ENCODE measurements at regions not wholly inside any gene's neighbourhood (a gene's known extent, or its start where the extent isn't known, plus 50 kb on each side); places are given as distances from the start of the nearest gene placed in this dataset.

DNA sequence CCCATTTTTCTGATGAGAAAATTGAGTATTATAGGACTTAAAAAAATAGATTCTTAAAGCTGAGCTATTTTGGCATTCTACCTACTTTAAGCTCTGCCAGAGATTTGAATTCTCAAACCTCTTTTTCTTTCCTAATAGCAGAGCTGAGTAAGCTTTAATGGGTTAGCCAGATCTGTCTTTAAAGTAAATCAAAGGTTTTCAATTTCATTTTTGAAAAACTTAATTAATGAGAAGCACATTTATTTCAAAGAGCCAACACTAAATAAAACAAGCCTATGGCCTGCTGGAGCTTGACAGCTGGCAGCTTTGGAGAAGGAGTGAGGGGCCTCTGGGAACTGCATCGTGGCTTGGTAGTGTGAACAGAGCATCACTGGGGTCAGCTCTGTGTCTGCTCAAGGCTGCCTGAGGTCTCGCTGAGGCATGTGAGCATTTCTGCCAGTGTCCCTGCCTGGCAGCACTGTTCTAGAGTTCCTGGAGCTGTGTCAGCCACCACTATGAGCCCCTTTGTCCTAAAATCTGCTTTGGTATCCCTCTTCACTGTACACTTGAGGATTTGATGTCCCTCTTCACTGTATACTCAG, 50.4 kb upstream of the PRSS23 start:
- Histone ChIP-seq H3K27me3 (ENCODE audit: control insufficient read depth, insufficient read depth, low read length) (no peaks in the 10 kb centered on the region), H3K36me3 (ENCODE audit: control insufficient read depth, insufficient read depth, low read length) (no peaks in the 10 kb centered on the region), H3K27ac (ENCODE audit: low read depth, low read length) (no peak overlapping the region), H3K4me3 (ENCODE audit: low read depth, low read length) (no peak overlapping the region), H3K9me3 (ENCODE audit: control insufficient read depth, insufficient read depth, low read length) (no peaks in the 10 kb centered on the region), H3K4me1 (ENCODE audit: control insufficient read depth, insufficient read depth, low read length) (no peaks in the 10 kb centered on the region)
- 25% methylated on average over 2 of the region's 2 CpGs for WGBS (ENCODE audit: insufficient coverage)
- no peak for DNase-seq (ENCODE audit: low read depth in 4 of 6, low spot score in 6 of 6)

DNA sequence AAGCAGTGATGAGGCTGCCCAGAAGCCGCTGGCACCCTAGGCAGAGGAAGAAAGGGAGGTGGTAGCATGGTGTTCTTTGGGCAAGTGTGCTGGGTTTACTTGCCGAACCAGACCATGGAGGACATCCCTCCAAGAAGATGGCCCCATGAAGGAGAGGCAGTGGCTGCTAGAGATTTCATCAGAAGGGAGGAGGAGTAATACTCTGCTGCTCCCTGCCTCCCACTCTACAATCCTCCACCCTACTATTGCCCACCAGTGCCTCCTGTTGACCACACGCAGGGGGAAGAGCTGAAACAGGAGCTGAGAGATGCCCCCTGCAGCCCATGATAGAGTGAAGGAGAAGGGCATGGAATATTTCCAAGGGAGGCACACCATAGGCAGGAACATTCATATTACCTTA, 51.0 kb upstream of the PRSS23 start:
- Histone ChIP-seq H3K4me1 (ENCODE audit: control insufficient read depth, insufficient read depth, low read length) (no peaks in the 10 kb centered on the region), H3K27me3 (ENCODE audit: control insufficient read depth, insufficient read depth, low read length) (no peaks in the 10 kb centered on the region), H3K9me3 (ENCODE audit: control insufficient read depth, insufficient read depth, low read length) (no peaks in the 10 kb centered on the region), H3K4me3 (ENCODE audit: low read depth, low read length) (no peak overlapping the region), H3K27ac (ENCODE audit: low read depth, low read length) (no peak overlapping the region), H3K36me3 (ENCODE audit: control insufficient read depth, insufficient read depth, low read length) (no peaks in the 10 kb centered on the region)
- WGBS (ENCODE audit: insufficient coverage) = 90% methylated on average over 2 of the region's 3 CpGs
- DNase-seq (ENCODE audit: low read depth in 4 of 6, low spot score in 6 of 6) = no peak

DNA sequence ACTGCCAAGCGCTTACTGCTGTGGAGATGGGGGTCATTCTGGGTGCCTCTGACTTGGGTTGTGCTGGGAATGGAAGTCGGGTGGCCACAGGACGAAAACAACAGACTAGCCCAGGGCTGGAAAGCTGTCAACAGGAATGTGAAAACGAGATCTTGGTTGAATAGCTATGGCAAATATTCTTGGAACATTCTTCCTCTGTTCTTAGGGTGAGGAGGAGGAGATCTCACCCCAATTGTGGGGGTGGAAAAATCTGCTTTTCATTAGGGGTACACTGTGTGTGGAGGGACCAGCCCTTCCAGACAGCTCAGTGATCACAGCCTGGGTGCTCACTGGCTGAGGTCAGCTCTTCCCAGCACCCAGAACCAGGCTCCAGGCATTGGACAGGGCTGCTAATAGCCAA, 52.0 kb upstream of the PRSS23 start:
- no peak overlapping the region for H3K27ac ChIP-seq (ENCODE audit: low read depth, low read length)
- DNase-seq (ENCODE audit: low read depth in 4 of 6, low spot score in 6 of 6) = no peak
- H3K27me3 ChIP-seq (ENCODE audit: control insufficient read depth, insufficient read depth, low read length) = no peaks in the 10 kb centered on the region
- H3K36me3 ChIP-seq (ENCODE audit: control insufficient read depth, insufficient read depth, low read length) = no peaks in the 10 kb centered on the region
- 74% methylated on average over 3 of the region's 4 CpGs for WGBS (ENCODE audit: insufficient coverage)
- H3K4me3 ChIP-seq (ENCODE audit: low read depth, low read length) = no peak overlapping the region
- H3K9me3 ChIP-seq (ENCODE audit: control insufficient read depth, insufficient read depth, low read length) = no peaks in the 10 kb centered on the region
- H3K4me1 ChIP-seq (ENCODE audit: control insufficient read depth, insufficient read depth, low read length) = no peaks in the 10 kb centered on the region

DNA sequence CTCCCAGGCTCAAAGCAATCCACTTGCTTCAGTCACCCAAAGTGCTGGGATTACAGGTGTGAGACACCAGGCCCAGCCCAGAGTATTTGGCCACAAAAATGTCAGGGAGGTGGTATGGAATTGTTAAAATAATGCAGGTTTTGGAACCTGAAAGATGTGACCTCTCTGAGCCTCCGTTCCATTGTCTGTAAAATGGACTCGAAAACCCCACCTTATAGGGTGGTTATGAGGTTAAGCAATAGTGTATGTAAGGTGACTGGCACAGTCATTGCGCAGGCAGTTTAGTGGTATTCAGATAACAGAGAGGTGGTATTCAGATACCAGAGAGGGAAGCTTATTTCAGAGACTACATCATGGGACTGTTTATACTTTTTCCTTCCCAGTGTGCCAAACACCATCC, 52.5 kb upstream of the PRSS23 start:
- Histone ChIP-seq H3K36me3 (ENCODE audit: control insufficient read depth, insufficient read depth, low read length) (no peaks in the 10 kb centered on the region), H3K4me3 (ENCODE audit: low read depth, low read length) (no peak overlapping the region), H3K27me3 (ENCODE audit: control insufficient read depth, insufficient read depth, low read length) (no peaks in the 10 kb centered on the region), H3K9me3 (ENCODE audit: control insufficient read depth, insufficient read depth, low read length) (no peaks in the 10 kb centered on the region), H3K27ac (ENCODE audit: low read depth, low read length) (no peak overlapping the region), H3K4me1 (ENCODE audit: control insufficient read depth, insufficient read depth, low read length) (no peaks in the 10 kb centered on the region)
- no peak for DNase-seq (ENCODE audit: low read depth in 4 of 6, low spot score in 6 of 6)
- WGBS (ENCODE audit: insufficient coverage) = no CpG with 5 or more reads among the region's 3 CpGs

DNA sequence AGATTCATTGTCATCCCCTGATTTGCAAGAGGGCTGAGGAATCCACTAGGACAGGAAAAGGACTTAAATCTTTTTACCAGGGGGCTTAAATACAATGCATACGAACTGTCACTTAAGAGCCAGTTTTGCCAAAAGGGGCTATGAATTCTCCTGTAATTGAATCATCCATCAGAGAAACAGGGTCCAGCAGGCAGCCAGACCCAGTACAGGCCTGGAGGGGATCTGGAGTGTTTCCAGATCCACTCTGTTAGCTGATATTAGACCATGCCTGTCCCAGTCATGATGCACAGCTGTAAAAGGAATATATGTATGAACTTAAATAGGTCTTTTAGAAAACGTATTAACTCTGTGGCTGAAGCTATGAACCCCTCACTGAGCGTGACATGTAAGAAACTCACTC, 53.8 kb upstream of the PRSS23 start:
- no peak overlapping the region for H3K4me3 ChIP-seq (ENCODE audit: low read depth, low read length)
- H3K27me3 ChIP-seq (ENCODE audit: control insufficient read depth, insufficient read depth, low read length) = no peaks in the 10 kb centered on the region
- no peaks in the 10 kb centered on the region for H3K36me3 ChIP-seq (ENCODE audit: control insufficient read depth, insufficient read depth, low read length)
- no peaks in the 10 kb centered on the region for H3K9me3 ChIP-seq (ENCODE audit: control insufficient read depth, insufficient read depth, low read length)
- no peak overlapping the region for H3K27ac ChIP-seq (ENCODE audit: low read depth, low read length)
- H3K4me1 ChIP-seq (ENCODE audit: control insufficient read depth, insufficient read depth, low read length) = no peaks in the 10 kb centered on the region
- 75% methylated on average over 3 of the region's 3 CpGs for WGBS (ENCODE audit: insufficient coverage)
- peak in 1 of 6 donors; percentile 60 for DNase-seq (ENCODE audit: low read depth in 4 of 6, low spot score in 6 of 6)

DNA sequence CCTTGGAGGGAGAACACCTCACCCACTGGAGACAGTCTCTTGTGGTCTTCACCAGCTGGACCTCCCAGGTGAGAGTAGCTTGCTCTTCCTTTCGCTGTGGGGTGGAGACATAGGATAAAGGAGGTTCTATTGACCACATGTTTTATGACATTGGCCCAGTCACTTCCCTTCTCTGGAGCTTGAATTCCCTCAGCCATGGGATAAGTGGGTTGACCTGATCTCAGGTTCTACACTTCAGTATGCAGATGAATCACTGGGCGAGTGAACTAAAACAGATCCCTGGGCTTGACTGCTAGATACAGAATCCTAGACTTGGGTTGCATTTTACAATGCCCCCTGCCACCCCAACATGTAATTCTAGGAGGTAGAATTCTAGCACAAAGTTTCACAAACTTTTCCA, 54.8 kb upstream of the PRSS23 start:
- H3K4me3 ChIP-seq (ENCODE audit: low read depth, low read length) = no peak overlapping the region
- no peak for DNase-seq (ENCODE audit: low read depth in 4 of 6, low spot score in 6 of 6)
- H3K9me3 ChIP-seq (ENCODE audit: control insufficient read depth, insufficient read depth, low read length) = no peaks in the 10 kb centered on the region
- H3K27me3 ChIP-seq (ENCODE audit: control insufficient read depth, insufficient read depth, low read length) = no peaks in the 10 kb centered on the region
- WGBS (ENCODE audit: insufficient coverage) = no CpG with 5 or more reads among the region's 2 CpGs
- H3K4me1 ChIP-seq (ENCODE audit: control insufficient read depth, insufficient read depth, low read length) = peaks cover 6% of the 10 kb centered on the region
- no peak overlapping the region for H3K27ac ChIP-seq (ENCODE audit: low read depth, low read length)
- H3K36me3 ChIP-seq (ENCODE audit: control insufficient read depth, insufficient read depth, low read length) = no peaks in the 10 kb centered on the region

DNA sequence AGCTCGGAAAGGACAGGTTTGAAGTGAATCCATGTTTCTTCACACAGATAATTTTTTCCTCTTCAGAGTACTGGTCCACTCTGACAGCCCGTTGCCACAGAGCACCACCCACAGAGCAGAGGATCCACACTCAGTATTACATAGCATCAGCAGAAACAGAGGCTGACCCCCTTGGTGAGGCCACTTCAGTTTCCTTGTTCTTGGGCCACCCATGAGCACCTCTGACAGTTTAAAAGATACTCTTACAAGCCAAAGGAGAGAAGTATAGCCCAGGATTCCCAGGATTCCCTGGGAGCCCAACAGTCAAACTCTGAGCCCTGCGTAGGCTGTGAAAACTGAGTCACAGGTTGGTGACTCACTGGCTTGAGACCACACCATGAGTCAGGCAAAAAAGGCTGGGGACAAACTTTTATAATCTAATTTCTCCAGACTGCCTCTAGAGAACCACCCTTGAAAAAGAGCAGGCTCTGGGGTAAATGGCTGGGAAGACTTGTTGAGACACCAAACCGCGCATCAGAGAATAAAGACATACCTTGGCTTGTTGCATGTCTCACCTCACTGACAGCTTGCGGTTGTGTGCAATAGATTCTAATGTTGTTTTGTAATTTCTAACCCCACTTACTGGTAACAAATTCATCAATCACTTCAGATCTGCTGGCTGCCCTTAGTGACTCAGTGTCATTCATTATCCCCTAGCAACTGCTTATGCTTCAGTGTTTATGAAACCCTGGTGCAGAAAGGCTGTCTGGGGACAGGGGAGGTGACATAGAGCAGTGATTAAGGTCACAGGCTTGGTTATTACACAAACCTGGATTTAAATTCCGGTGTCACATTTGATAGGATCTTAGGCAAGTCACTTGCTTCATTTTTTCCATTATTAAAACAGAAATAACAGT, 56.9 kb upstream of the PRSS23 start:
- peak overlapping the region; percentile 91 for H3K27ac ChIP-seq (ENCODE audit: low read depth, low read length)
- WGBS (ENCODE audit: insufficient coverage) = 79% methylated on average over 2 of the region's 7 CpGs
- H3K9me3 ChIP-seq (ENCODE audit: control insufficient read depth, insufficient read depth, low read length) = no peaks in the 10 kb centered on the region
- no peak overlapping the region for H3K4me3 ChIP-seq (ENCODE audit: low read depth, low read length)
- no peak for DNase-seq (ENCODE audit: low read depth in 4 of 6, low spot score in 6 of 6)
- no peaks in the 10 kb centered on the region for H3K27me3 ChIP-seq (ENCODE audit: control insufficient read depth, insufficient read depth, low read length)
- peaks cover 7% of the 10 kb centered on the region for H3K4me1 ChIP-seq (ENCODE audit: control insufficient read depth, insufficient read depth, low read length)
- H3K36me3 ChIP-seq (ENCODE audit: control insufficient read depth, insufficient read depth, low read length) = no peaks in the 10 kb centered on the region

DNA sequence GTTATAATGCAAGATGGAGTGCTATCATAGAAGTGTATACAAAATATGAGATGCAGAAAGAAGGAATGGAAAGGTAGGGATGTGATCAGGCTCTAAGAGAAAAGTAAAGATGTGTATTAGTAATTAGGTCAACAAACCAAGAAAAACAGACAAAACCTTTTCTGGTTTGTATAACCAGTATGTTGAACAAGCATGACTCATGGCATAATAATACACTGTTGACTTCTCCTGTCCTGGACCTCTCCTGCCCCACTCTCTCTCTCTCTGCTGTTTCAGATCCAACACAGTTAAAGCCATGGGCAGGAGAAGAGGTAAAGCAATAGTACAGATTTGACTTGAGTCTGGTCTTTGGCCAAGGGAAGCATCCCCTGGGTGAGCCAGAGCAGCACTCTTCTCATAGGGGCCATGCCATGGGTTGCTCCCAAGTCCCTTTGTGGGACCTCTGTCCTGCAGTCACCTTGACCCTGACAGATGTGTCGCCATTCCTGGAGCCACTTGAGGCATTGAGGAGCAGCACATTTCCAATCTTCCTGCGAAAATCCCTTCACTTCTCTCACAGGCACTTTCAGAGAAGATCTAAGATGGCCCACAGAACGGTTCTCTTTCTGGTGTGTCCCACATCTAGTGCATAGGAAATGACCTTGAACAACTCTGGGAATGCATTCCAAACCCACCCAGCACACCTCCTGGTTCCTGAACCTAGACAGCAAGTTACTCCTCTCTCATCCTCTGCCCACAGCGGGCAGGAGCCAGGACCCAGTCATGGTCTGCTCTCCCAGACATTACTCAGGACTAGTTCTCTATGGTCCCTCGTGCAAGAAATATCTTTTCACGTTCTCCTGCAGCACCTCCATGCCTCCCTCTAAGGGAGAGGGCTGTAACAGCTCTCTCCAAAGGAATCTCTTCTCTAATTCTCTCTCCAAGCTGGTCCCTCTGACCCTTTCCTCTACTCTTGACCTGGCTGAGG, 58.2 kb upstream of the PRSS23 start:
- H3K9me3 ChIP-seq (ENCODE audit: control insufficient read depth, insufficient read depth, low read length) = no peaks in the 10 kb centered on the region
- DNase-seq (ENCODE audit: low read depth in 4 of 6, low spot score in 6 of 6) = no peak
- H3K27me3 ChIP-seq (ENCODE audit: control insufficient read depth, insufficient read depth, low read length) = no peaks in the 10 kb centered on the region
- 91% methylated on average over 6 of the region's 6 CpGs for WGBS (ENCODE audit: insufficient coverage)
- H3K27ac ChIP-seq (ENCODE audit: low read depth, low read length) = peak overlapping the region; percentile 91
- peaks cover 7% of the 10 kb centered on the region for H3K4me1 ChIP-seq (ENCODE audit: control insufficient read depth, insufficient read depth, low read length)
- H3K4me3 ChIP-seq (ENCODE audit: low read depth, low read length) = no peak overlapping the region
- no peaks in the 10 kb centered on the region for H3K36me3 ChIP-seq (ENCODE audit: control insufficient read depth, insufficient read depth, low read length)

DNA sequence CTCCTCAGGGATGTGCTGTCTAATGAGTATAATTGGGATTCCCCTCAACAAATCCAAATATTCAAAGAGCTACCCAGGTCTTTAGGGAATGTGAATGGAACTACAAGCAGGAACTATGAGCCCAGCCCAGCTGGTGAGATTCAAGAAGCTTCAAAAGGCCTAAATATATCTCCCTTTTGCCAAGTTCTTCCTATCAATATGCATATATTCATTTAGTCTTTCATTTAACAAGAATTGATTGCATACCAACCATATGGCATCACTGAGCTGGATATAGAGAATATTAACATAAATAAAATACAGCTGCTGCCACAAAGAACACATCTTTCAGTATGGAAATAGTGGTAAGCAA, 58.9 kb upstream of the PRSS23 start:
- no peaks in the 10 kb centered on the region for H3K9me3 ChIP-seq (ENCODE audit: control insufficient read depth, insufficient read depth, low read length)
- peak overlapping the region; percentile 91 for H3K27ac ChIP-seq (ENCODE audit: low read depth, low read length)
- no peak overlapping the region for H3K4me3 ChIP-seq (ENCODE audit: low read depth, low read length)
- peak in 1 of 6 donors; percentile 19 for DNase-seq (ENCODE audit: low read depth in 4 of 6, low spot score in 6 of 6)
- H3K27me3 ChIP-seq (ENCODE audit: control insufficient read depth, insufficient read depth, low read length) = no peaks in the 10 kb centered on the region
- H3K36me3 ChIP-seq (ENCODE audit: control insufficient read depth, insufficient read depth, low read length) = no peaks in the 10 kb centered on the region
- peaks cover 7% of the 10 kb centered on the region for H3K4me1 ChIP-seq (ENCODE audit: control insufficient read depth, insufficient read depth, low read length)
